ENCODE measurements at regions not wholly inside any gene's neighbourhood (a gene's known extent, or its start where the extent isn't known, plus 50 kb on each side); places are given as distances from the start of the nearest gene placed in this dataset.

DNA sequence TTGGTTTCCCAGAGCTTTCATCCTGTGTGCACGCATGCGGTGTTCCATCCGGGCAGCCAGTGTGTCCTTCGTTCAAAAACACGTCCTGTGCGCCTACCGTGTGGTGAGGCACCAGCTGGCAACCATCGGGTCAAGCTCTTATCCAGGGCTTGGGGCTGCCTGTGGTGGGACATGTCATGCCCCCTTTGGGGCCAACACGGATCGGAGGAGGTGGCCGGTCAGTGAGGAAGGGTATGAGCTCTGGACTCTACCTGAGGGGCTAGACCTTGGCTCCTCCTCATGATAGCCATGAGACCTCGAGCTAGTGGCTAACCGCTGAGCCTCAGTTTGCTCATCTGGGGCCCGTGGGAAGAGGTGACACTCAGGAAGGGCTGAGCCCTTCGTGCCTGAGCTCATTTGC lies 158.5 kb upstream of the PMEPA1 start:
- peaks cover 0 to 13% (median 6%) of the 10 kb centered on the region in 5 donors for H3K4me1 ChIP-seq (ENCODE audit: control insufficient read depth in 5 of 5, insufficient read depth in 5 of 5, low read length in 5 of 5)
- no peaks in the 10 kb centered on the region for H3K27me3 ChIP-seq (ENCODE audit: control insufficient read depth in 3 of 3, insufficient read depth in 3 of 3, low read length in 2 of 3)
- H3K9ac ChIP-seq (ENCODE audit: insufficient read depth in 1 of 2, low read length in 2 of 2), result no peak overlapping the region
- ATAC-seq (ENCODE audit: insufficient read depth, low FRiP score) (no peak), DNase-seq (no peak)
- H3K27ac ChIP-seq (ENCODE audit: low read depth in 1 of 2, low read length in 1 of 2), result no peak overlapping the region
- no peak overlapping the region for H3K4me3 ChIP-seq
- WGBS, 2 donors, result 87% methylated on average over 15 of the region's 15 CpGs
- no peaks in the 10 kb centered on the region for H3K36me3 ChIP-seq (ENCODE audit: control insufficient read depth in 4 of 4, insufficient read depth in 4 of 4, low read length in 4 of 4)
- TF ChIP-seq, protein P1, sequence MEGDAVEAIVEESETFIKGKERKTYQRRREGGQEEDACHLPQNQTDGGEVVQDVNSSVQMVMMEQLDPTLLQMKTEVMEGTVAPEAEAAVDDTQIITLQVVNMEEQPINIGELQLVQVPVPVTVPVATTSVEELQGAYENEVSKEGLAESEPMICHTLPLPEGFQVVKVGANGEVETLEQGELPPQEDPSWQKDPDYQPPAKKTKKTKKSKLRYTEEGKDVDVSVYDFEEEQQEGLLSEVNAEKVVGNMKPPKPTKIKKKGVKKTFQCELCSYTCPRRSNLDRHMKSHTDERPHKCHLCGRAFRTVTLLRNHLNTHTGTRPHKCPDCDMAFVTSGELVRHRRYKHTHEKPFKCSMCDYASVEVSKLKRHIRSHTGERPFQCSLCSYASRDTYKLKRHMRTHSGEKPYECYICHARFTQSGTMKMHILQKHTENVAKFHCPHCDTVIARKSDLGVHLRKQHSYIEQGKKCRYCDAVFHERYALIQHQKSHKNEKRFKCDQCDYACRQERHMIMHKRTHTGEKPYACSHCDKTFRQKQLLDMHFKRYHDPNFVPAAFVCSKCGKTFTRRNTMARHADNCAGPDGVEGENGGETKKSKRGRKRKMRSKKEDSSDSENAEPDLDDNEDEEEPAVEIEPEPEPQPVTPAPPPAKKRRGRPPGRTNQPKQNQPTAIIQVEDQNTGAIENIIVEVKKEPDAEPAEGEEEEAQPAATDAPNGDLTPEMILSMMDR (IDR thresholded peaks at IDR 0.05; ENCODE audit: control extremely low read depth, extremely low read depth), result no peak
- peaks cover 0 to 4% (median 0%) of the 10 kb centered on the region in 4 donors for H3K9me3 ChIP-seq (ENCODE audit: control insufficient read depth in 4 of 4, insufficient read depth in 3 of 4, low read length in 3 of 4)

- no peak for ATAC-seq (ENCODE audit: insufficient read depth, low FRiP score)
- peaks cover 0 to under 1% (median 0%) of the 10 kb centered on the region in 4 donors for H3K9me3 ChIP-seq (ENCODE audit: control insufficient read depth in 4 of 4, insufficient read depth in 3 of 4, low read length in 3 of 4)
- WGBS, 2 donors, result 86 to 97% methylated on average over 2 of the region's 2 CpGs
Measured at GRCh38 chr20:57867807-57868206, 158.0 kb upstream of the PMEPA1 start.

GRCh38 chr20:57867181-57867803 lies 157.5 kb upstream of the PMEPA1 start:
- no peaks in the 10 kb centered on the region for H3K9me3 ChIP-seq (ENCODE audit: control insufficient read depth in 4 of 4, insufficient read depth in 3 of 4, low read length in 3 of 4)

More at GRCh38 chr20:57867807-57868206, 158.0 kb upstream of the PMEPA1 start:
- H3K4me1 ChIP-seq (ENCODE audit: control insufficient read depth in 5 of 5, insufficient read depth in 5 of 5, low read length in 5 of 5), result peaks cover 0 to 13% (median 6%) of the 10 kb centered on the region in 5 donors
- TF ChIP-seq, protein P1 (IDR thresholded peaks at IDR 0.05; ENCODE audit: control extremely low read depth, extremely low read depth), result no peak
- H3K36me3 ChIP-seq (ENCODE audit: control insufficient read depth in 4 of 4, insufficient read depth in 4 of 4, low read length in 4 of 4), result no peaks in the 10 kb centered on the region
- no peaks in the 10 kb centered on the region for H3K27me3 ChIP-seq (ENCODE audit: control insufficient read depth in 3 of 3, insufficient read depth in 3 of 3, low read length in 2 of 3)
- H3K4me3 ChIP-seq, result no peak overlapping the region
- no peak overlapping the region for H3K9ac ChIP-seq (ENCODE audit: insufficient read depth in 1 of 2, low read length in 2 of 2)
- DNase-seq, result no peak
- H3K27ac ChIP-seq (ENCODE audit: low read depth in 1 of 2, low read length in 1 of 2), result no peak overlapping the region

More at GRCh38 chr20:57867181-57867803, 157.5 kb upstream of the PMEPA1 start:
- Histone ChIP-seq H3K27me3 (ENCODE audit: control insufficient read depth in 3 of 3, insufficient read depth in 3 of 3, low read length in 2 of 3) (no peaks in the 10 kb centered on the region), H3K36me3 (ENCODE audit: control insufficient read depth in 4 of 4, insufficient read depth in 4 of 4, low read length in 4 of 4) (no peaks in the 10 kb centered on the region), H3K4me1 (ENCODE audit: control insufficient read depth in 5 of 5, insufficient read depth in 5 of 5, low read length in 5 of 5) (peaks cover 0 to 13% (median 6%) of the 10 kb centered on the region in 5 donors), H3K4me3 (no peak overlapping the region), H3K9ac (ENCODE audit: insufficient read depth in 1 of 2, low read length in 2 of 2) (no peak overlapping the region), H3K27ac (ENCODE audit: low read depth in 1 of 2, low read length in 1 of 2) (no peak overlapping the region)
- ATAC-seq (ENCODE audit: insufficient read depth, low FRiP score), result no peak
- WGBS, 2 donors, result 91 to 94% methylated on average over 10 of the region's 10 CpGs
- no peak for DNase-seq
- TF ChIP-seq, protein P1 (IDR thresholded peaks at IDR 0.05; ENCODE audit: control extremely low read depth, extremely low read depth), result no peak

Measured in lung (tissue), 11 donors.